Psoas muscle (tissue), 7 donors: ENCODE measurements at regions not wholly inside any gene's neighbourhood (a gene's known extent, or its start where the extent isn't known, plus 50 kb on each side); places are given as distances from the start of the nearest gene placed in this dataset.
A peak's percentile ranks its signal among the peaks of the same experiment; 100 is the strongest.
"Not testable (repeated sequence)": the region's sequence is repeated elsewhere in the genome, so short reads cannot be mapped to it uniquely, and the experiment has no call there.

Experiments used
- ATAC-seq, 4 donors: fragments of 200-7000 bp; cut with Tn5 transposase; one replicate each; pipeline ENCODE4 v1.9.1; 2020; ENCODE audit warnings: moderate library complexity in 3 of 4, mild to moderate bottlenecking in 2 of 4
- DNase-seq, 2 donors: peaks; one replicate each; pipeline ENCODE4 v3.0.0-alpha.2; 2020
- H3K27ac ChIP-seq: fragments of 200-600 bp; one replicate; pipeline ENCODE4 v1.8.0; 2022
- H3K27me3 ChIP-seq, 3 donors: fragments of 200-600 bp in 1 of 3; one replicate each; pipeline versions ENCODE4 v1.6.1 to v1.8.0; 2013 to 2022; ENCODE audit warnings: low read length in 2 of 3, mild to moderate bottlenecking in 2 of 3, moderate library complexity in 1 of 3; ENCODE audit not compliant: insufficient read depth in 3 of 3
- H3K36me3 ChIP-seq, 2 donors: fragments of 200-600 bp in 1 of 2; one replicate each; pipeline versions ENCODE4 v1.6.1 to v1.8.0; 2013 to 2022; ENCODE audit warnings: low read depth in 1 of 2, mild to moderate bottlenecking in 1 of 2, moderate library complexity in 1 of 2; ENCODE audit not compliant: insufficient read depth in 1 of 2
- H3K4me1 ChIP-seq: fragments of 200-600 bp; one replicate; pipeline ENCODE4 v1.8.0; 2022
- H3K4me3 ChIP-seq: fragments of 200-600 bp; one replicate; pipeline ENCODE4 v1.8.0; 2022; ENCODE audit warnings: mild to moderate bottlenecking
- H3K9me3 ChIP-seq: fragments of 200-600 bp; one replicate; pipeline ENCODE4 v1.8.0; 2022
- CTCF ChIP-seq: fragments of 200-600 bp; IDR thresholded peaks from one replicate; pipeline ENCODE4 v1.8.0; 2022; ENCODE audit warnings: antibody characterized with exemption
- WGBS, 3 donors: extraction: QIAGEN DNeasy Blood & Tissue Kit; methylation state at CpG; one replicate each; pipeline versions ENCODE4 v1.1.6 to v1.1.7; 2013; 5-methylcytosine and 5-hydroxymethylcytosine counted together
- intact Hi-C, 2 donors: fragments of 100-400 bp; cut with DNase I; formaldehyde crosslinking; loops; one replicate each; pipeline versions ENCODE4 v1.11.0 to v1.14.2; 2022
- donor health status: healthy with polysubstance abuse.
- donor health status: DM: no; HTN: no; CAD: no; lungs with moderate emphysema.
- donor health status: Bipolar disorder and iron deficiency.
- donor health status: healthy.
- donor health status: DM: yes; HTN: yes; CAD: no.
- donor health status: DM: no; HTN: no; CAD: no.
- donor health status: DM: yes; HTN: yes; CAD: no.

- Histone ChIP-seq H3K4me3 (no peak overlapping the region), H3K27ac (no peak overlapping the region), H3K36me3 (no peaks in the 10 kb centered on the region), H3K9me3 (no peaks in the 10 kb centered on the region), H3K4me1 (no peaks in the 10 kb centered on the region), H3K27me3 (no peaks in the 10 kb centered on the region)
- 75 to 78% (median 77%) methylated on average over 6 of the region's 6 CpGs for WGBS, 3 donors
- ATAC-seq: no peak
- no peak for TF ChIP-seq CTCF
- no peak for DNase-seq
- intact Hi-C loops: no loop called here
Measured at GRCh38 chr5:152177626-152178349, 227.3 kb downstream of the NMUR2 start.

- H3K9me3 ChIP-seq: no peaks in the 10 kb centered on the region
- 52 to 78% (median 73%) methylated on average over 1 of the region's 1 CpG for WGBS, 3 donors
- TF ChIP-seq CTCF: no peak
- no peaks in the 10 kb centered on the region for H3K4me1 ChIP-seq
- H3K27me3 ChIP-seq: no peaks in the 10 kb centered on the region
- H3K36me3 ChIP-seq: no peaks in the 10 kb centered on the region
- H3K4me3 ChIP-seq: no peak overlapping the region
- ATAC-seq: no peak
- DNase-seq: no peak
- intact Hi-C loops: no loop called here
- H3K27ac ChIP-seq: no peak overlapping the region
Measured at GRCh38 chr5:152171888-152172287, 233.2 kb downstream of the NMUR2 start.

- TF ChIP-seq CTCF: no peak
- intact Hi-C loops: no loop called here
- Histone ChIP-seq H3K4me3 (no peak overlapping the region), H3K36me3 (no peaks in the 10 kb centered on the region), H3K27me3 (no peaks in the 10 kb centered on the region), H3K27ac (no peak overlapping the region), H3K4me1 (no peaks in the 10 kb centered on the region), H3K9me3 (no peaks in the 10 kb centered on the region)
- WGBS, 3 donors: 10 to 19% (median 12%) methylated on average over 4 of the region's 4 CpGs
- peak; percentile 18 to 69 for DNase-seq
- no peak for ATAC-seq
Measured at GRCh38 chr5:152170350-152170749, 234.7 kb downstream of the NMUR2 start.

- TF ChIP-seq CTCF: no peak
- intact Hi-C loops: no loop called here
- Histone ChIP-seq H3K4me3 (no peak overlapping the region), H3K4me1 (no peaks in the 10 kb centered on the region), H3K36me3 (no peaks in the 10 kb centered on the region), H3K27ac (no peak overlapping the region), H3K9me3 (no peaks in the 10 kb centered on the region), H3K27me3 (no peaks in the 10 kb centered on the region)
- DNase-seq: no peak
- 49 to 57% (median 53%) methylated on average over 2 of the region's 2 CpGs for WGBS, 3 donors
- ATAC-seq: no peak
Measured at GRCh38 chr5:152164860-152165259, 240.2 kb upstream of the GLRA1 start.

- WGBS, 3 donors: 55 to 59% (median 57%) methylated on average over 4 of the region's 4 CpGs
- H3K36me3 ChIP-seq, ATAC-seq, H3K27ac ChIP-seq, H3K27me3 ChIP-seq, intact Hi-C loops, H3K4me3 ChIP-seq, H3K4me1 ChIP-seq, H3K9me3 ChIP-seq, DNase-seq: not testable (repeated sequence)
Measured at GRCh38 chr5:152159894-152160293, 235.2 kb upstream of the GLRA1 start.

- H3K4me1 ChIP-seq, intact Hi-C loops, H3K27me3 ChIP-seq, H3K4me3 ChIP-seq, DNase-seq, ATAC-seq, H3K36me3 ChIP-seq, H3K27ac ChIP-seq, H3K9me3 ChIP-seq: not testable (repeated sequence)
- 92 to 94% (median 93%) methylated on average over 2 of the region's 2 CpGs for WGBS, 3 donors
Measured at GRCh38 chr5:152154452-152154851, 229.8 kb upstream of the GLRA1 start.
